ENCODE measurements at regions not wholly inside any gene's neighbourhood (a gene's known extent, or its start where the extent isn't known, plus 50 kb on each side); places are given as distances from the start of the nearest gene placed in this dataset.

DNA sequence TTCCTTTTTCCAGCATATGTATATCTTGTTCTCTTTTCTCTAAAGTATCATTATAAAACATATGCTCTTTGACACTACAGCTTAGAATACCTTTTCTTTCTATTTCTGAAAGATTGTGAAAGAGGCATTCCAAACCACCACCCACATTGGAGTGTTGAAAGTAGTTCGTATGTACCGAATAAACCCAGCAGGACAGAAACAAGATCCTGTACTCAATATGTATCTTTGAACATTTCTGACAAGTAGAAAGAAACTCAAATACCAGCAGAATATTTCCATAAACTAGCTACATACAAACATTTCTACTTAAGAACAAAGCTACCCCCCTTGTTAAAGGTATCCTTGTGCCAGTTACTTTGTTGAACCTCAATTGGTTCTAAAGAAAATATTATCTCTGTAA is 415.3 kb upstream of the ALCAM start:
- TF ChIP-seq, protein P1, sequence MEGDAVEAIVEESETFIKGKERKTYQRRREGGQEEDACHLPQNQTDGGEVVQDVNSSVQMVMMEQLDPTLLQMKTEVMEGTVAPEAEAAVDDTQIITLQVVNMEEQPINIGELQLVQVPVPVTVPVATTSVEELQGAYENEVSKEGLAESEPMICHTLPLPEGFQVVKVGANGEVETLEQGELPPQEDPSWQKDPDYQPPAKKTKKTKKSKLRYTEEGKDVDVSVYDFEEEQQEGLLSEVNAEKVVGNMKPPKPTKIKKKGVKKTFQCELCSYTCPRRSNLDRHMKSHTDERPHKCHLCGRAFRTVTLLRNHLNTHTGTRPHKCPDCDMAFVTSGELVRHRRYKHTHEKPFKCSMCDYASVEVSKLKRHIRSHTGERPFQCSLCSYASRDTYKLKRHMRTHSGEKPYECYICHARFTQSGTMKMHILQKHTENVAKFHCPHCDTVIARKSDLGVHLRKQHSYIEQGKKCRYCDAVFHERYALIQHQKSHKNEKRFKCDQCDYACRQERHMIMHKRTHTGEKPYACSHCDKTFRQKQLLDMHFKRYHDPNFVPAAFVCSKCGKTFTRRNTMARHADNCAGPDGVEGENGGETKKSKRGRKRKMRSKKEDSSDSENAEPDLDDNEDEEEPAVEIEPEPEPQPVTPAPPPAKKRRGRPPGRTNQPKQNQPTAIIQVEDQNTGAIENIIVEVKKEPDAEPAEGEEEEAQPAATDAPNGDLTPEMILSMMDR (IDR thresholded peaks at IDR 0.05; ENCODE audit: control extremely low read depth in 1 of 3, insufficient read depth in 1 of 3, low read depth in 1 of 3, low read length in 3 of 3), result no peak
- no peak for TF ChIP-seq CEBPB (IDR thresholded peaks at IDR 0.05; ENCODE audit: low read depth, low read length)
- no peak for TF ChIP-seq POLR2A (IDR thresholded peaks at IDR 0.05; ENCODE audit: control extremely low read depth in 1 of 2, low read depth in 2 of 2, low read length in 2 of 2)
- no peak for TF ChIP-seq POU5F1 (IDR thresholded peaks at IDR 0.05; ENCODE audit: low read depth, low read length)
- TF ChIP-seq SRF (IDR thresholded peaks at IDR 0.05; ENCODE audit: low read depth, low read length), result no peak
- TF ChIP-seq SIRT6 (IDR thresholded peaks at IDR 0.05; ENCODE audit: low read length), result no peak
- TF ChIP-seq, protein P2, sequence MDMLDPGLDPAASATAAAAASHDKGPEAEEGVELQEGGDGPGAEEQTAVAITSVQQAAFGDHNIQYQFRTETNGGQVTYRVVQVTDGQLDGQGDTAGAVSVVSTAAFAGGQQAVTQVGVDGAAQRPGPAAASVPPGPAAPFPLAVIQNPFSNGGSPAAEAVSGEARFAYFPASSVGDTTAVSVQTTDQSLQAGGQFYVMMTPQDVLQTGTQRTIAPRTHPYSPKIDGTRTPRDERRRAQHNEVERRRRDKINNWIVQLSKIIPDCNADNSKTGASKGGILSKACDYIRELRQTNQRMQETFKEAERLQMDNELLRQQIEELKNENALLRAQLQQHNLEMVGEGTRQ (IDR thresholded peaks at IDR 0.05; ENCODE audit: low read length), result no peak
- no peak for TF ChIP-seq CBX5 (IDR thresholded peaks at IDR 0.05; ENCODE audit: low read depth, low read length)
